Nephron (organoid): ENCODE measurements at regions not wholly inside any gene's neighbourhood (a gene's known extent, or its start where the extent isn't known, plus 50 kb on each side); places are given as distances from the start of the nearest gene placed in this dataset.

Source experiments
- H3K27ac Mint-ChIP-seq, 3 experiments: 2 replicates each; pipeline ENCODE4 v1.8.0; 2020; ENCODE audit warnings: mixed read lengths in 3 of 3, mild to moderate bottlenecking in 2 of 3, moderate library complexity in 1 of 3
- H3K27me3 Mint-ChIP-seq: 2 replicates; pipeline ENCODE4 v1.8.0; 2021; ENCODE audit warnings: low read depth, mild to moderate bottlenecking, moderate library complexity, mixed read lengths
- H3K36me3 Mint-ChIP-seq: 2 replicates; pipeline ENCODE4 v1.8.0; 2020; ENCODE audit warnings: low read depth, mixed read lengths
- H3K4me1 Mint-ChIP-seq: 2 replicates; pipeline ENCODE4 v1.8.0; 2020; ENCODE audit warnings: mixed read lengths
- H3K4me3 Mint-ChIP-seq, 3 experiments: 2 replicates each; pipeline ENCODE4 v1.8.0; 2020; ENCODE audit warnings: mild to moderate bottlenecking in 3 of 3, mixed read lengths in 3 of 3, moderate library complexity in 2 of 3
- H3K9me3 Mint-ChIP-seq: 2 replicates; pipeline ENCODE4 v1.8.0; 2020; ENCODE audit warnings: mixed read lengths
- TF ChIP-seq, protein P1 (sequence below), 3 experiments: fragments of 200-600 bp; sonication (generic); IDR thresholded peaks; one replicate each; pipeline ENCODE4 v1.5.0; 2021; ENCODE audit warnings: antibody characterized with exemption in 3 of 3; ENCODE audit not compliant: unreplicated experiment in 3 of 3

DNA sequence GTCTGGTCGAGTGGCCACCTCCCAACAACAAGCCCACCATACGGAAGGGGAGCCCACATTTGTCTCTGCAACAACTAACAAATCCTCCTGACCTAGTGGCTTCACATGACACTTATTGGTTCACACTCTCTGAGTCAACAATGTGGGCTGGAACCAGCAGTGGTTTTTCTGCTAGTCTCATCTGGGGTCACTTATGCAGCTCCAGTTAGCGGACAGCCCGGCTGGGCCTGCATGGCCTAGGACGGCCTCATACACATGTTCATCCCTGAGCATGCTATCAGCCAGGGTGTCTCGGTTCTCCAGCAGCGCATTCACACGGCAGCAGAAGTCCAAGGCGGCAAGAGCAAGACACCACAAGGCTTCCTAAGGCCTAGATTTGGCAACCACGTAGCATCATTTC lies 281.7 kb downstream of the XXYLT1 start:
- no peaks in the 10 kb centered on the region for H3K36me3 Mint-ChIP-seq
- no peak overlapping the region for H3K4me3 Mint-ChIP-seq
- H3K27me3 Mint-ChIP-seq, result peaks cover 21% of the 10 kb centered on the region
- H3K27ac Mint-ChIP-seq, result no peak overlapping the region
- no peaks in the 10 kb centered on the region for H3K9me3 Mint-ChIP-seq
- H3K4me1 Mint-ChIP-seq, result peaks cover 20% of the 10 kb centered on the region
- TF ChIP-seq, protein P1, sequence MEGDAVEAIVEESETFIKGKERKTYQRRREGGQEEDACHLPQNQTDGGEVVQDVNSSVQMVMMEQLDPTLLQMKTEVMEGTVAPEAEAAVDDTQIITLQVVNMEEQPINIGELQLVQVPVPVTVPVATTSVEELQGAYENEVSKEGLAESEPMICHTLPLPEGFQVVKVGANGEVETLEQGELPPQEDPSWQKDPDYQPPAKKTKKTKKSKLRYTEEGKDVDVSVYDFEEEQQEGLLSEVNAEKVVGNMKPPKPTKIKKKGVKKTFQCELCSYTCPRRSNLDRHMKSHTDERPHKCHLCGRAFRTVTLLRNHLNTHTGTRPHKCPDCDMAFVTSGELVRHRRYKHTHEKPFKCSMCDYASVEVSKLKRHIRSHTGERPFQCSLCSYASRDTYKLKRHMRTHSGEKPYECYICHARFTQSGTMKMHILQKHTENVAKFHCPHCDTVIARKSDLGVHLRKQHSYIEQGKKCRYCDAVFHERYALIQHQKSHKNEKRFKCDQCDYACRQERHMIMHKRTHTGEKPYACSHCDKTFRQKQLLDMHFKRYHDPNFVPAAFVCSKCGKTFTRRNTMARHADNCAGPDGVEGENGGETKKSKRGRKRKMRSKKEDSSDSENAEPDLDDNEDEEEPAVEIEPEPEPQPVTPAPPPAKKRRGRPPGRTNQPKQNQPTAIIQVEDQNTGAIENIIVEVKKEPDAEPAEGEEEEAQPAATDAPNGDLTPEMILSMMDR (IDR thresholded peaks at IDR 0.05; ENCODE audit: unreplicated experiment in 3 of 3), result no peak

- H3K36me3 Mint-ChIP-seq, result no peaks in the 10 kb centered on the region
- peaks cover 21% of the 10 kb centered on the region for H3K27me3 Mint-ChIP-seq
- H3K9me3 Mint-ChIP-seq, result no peaks in the 10 kb centered on the region
- no peak overlapping the region for H3K27ac Mint-ChIP-seq
- TF ChIP-seq, protein P1 (IDR thresholded peaks at IDR 0.05; ENCODE audit: unreplicated experiment in 3 of 3), result no peak
- peaks cover 10% of the 10 kb centered on the region for H3K4me1 Mint-ChIP-seq
- H3K4me3 Mint-ChIP-seq, result no peak overlapping the region
These were observed 280.3 kb downstream of the XXYLT1 start for GRCh38 chr3:194990454-194991337.

DNA sequence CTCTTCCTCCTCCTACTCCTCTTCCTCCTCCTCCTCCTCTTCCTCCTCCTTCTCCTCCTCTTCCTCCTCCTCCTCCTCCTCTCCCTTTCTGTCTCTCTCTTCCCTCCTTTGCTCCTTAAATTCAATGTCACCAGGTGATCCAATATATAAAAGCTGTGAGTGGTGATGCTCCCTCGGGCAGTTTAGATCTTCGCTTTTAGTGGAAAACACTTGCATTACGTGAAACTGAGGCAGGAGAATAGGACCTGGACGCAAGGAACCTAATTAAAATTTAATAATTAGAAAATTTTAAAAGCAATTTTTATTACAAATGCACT lies 279.7 kb downstream of the XXYLT1 start:
- Mint-ChIP-seq H3K4me3 (no peak overlapping the region), H3K27ac (no peak overlapping the region), H3K27me3 (peaks cover 21% of the 10 kb centered on the region), H3K4me1 (peaks cover 6% of the 10 kb centered on the region), H3K36me3 (no peaks in the 10 kb centered on the region), H3K9me3 (no peaks in the 10 kb centered on the region)
- TF ChIP-seq, protein P1 (IDR thresholded peaks at IDR 0.05; ENCODE audit: unreplicated experiment in 3 of 3), result no peak

DNA sequence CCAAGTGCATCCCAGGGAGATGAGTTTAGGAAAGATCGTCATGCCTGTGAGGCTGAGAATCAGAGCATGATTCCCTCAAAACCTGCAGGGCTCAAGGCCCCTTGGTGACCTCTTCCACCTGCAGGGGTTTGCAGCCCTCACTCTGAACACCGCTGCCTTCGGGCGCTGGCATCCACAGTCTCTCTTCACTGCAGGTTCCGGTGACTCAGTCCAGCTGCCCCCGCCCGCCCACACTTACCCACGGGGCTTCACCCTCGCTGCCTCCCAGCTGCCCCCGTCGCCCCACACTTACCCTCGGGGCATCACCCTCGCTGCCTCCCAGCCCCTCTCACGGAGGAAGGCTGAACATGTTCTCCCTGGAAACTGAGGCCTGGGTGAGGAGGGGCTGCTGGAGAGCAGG lies 277.1 kb downstream of the XXYLT1 start:
- Mint-ChIP-seq H3K36me3 (no peaks in the 10 kb centered on the region), H3K27ac (no peak overlapping the region), H3K9me3 (no peaks in the 10 kb centered on the region), H3K4me3 (no peak overlapping the region), H3K4me1 (no peaks in the 10 kb centered on the region), H3K27me3 (peaks cover 13% of the 10 kb centered on the region)
- TF ChIP-seq, protein P1 (IDR thresholded peaks at IDR 0.05; ENCODE audit: unreplicated experiment in 3 of 3), result no peak

DNA sequence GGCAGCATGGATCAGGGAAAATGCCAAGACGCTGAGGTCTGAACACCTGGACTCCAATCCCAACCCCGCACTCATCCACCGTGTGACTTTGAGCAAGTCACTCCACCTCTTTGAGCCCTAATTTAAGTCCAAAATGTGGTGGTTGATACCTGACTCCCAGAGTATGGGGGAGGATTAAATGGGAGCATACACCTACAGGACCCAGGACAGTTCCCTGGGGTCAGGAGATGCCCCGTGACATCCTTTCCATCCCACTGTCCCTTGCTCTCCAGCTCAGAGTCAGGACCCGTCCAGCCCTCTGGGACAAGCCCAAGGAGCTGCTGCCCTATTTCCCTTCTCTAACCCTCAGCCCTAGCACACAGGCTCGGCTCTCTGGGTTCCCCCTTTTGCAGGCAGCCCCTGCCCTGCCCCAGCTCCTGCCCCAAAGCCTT lies 276.4 kb downstream of the XXYLT1 start:
- H3K9me3 Mint-ChIP-seq, result no peaks in the 10 kb centered on the region
- H3K36me3 Mint-ChIP-seq, result no peaks in the 10 kb centered on the region
- TF ChIP-seq, protein P1 (IDR thresholded peaks at IDR 0.05; ENCODE audit: unreplicated experiment in 3 of 3), result no peak
- H3K4me3 Mint-ChIP-seq, result no peak overlapping the region
- no peak overlapping the region for H3K27ac Mint-ChIP-seq
- no peaks in the 10 kb centered on the region for H3K4me1 Mint-ChIP-seq
- H3K27me3 Mint-ChIP-seq, result peaks cover 10% of the 10 kb centered on the region

DNA sequence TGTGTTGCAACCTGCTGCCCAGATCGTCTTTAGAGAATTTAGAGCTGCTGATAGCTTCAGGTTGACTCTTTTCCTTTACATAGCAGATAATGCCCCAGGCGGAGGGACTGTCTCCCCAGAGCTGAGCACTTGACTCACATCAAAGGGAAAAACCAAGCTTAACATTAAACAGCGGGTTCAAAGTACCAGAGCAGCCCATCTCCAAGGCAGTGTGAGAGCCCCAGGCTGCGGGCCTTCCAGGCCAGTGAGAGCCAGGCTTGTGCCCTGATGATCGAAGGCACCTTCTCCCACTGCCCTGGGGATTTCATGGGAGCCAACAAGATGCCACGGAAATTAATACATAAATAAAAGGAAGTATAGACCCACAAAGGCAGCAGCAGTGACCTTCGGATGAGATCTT lies 275.6 kb downstream of the XXYLT1 start:
- Mint-ChIP-seq H3K4me1 (no peaks in the 10 kb centered on the region), H3K36me3 (no peaks in the 10 kb centered on the region), H3K27ac (no peak overlapping the region), H3K27me3 (peaks cover 7% of the 10 kb centered on the region), H3K9me3 (no peaks in the 10 kb centered on the region), H3K4me3 (no peak overlapping the region)
- TF ChIP-seq, protein P1 (IDR thresholded peaks at IDR 0.05; ENCODE audit: unreplicated experiment in 3 of 3), result no peak
